Hematopoietic multipotent progenitor cell treated with erythropoietin and hydrocortisone succinate and interleukin-3 and kit ligand, for 4 days (in vitro differentiated cells): ENCODE measurements at regions not wholly inside any gene's neighbourhood (a gene's known extent, or its start where the extent isn't known, plus 50 kb on each side); places are given as distances from the start of the nearest gene placed in this dataset.
A peak's percentile ranks its signal among the peaks of the same experiment; 100 is the strongest.
"Not testable (repeated sequence)": the region's sequence is repeated elsewhere in the genome, so short reads cannot be mapped to it uniquely, and the experiment has no call there.

ENCODE experiments used
- DNase-seq: peaks from one replicate; pipeline ENCODE4 v3.0.0-alpha.2; 2015

DNA sequence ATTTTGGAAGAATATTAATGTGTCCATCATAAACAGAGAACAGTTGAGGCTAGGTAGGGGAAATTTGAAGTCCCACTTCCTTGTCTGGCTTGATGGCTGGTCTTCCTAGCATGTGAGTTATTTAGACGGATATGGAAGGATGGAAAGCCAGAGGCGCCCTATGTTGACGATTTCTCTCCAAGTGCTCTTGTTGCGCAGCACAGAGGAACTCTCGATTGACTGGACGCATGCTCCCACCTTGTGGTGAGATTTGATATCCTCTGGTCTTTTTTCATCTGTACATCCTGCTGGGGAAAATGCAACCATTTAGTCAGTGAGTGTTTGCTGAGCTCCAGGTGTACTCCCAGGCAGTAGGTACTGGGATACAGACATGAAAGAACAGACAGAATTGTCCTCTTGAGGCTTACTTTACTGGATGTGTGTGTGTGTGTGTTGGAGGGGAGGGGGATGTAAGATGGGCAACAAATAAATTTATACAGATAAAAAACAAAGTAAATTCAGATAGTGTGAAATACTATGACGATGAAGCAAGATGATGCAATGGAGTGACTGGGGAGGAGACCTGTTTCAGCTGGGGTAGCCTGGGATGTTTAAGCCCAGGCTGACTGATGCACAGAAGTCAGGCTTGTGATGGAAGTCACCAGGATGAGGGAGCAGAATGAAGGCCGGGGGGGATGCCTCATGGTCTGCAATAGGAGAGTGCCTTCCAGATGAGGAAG is 137.2 kb downstream of the TRIM43 start:
- peak; percentile 78 for DNase-seq

DNA sequence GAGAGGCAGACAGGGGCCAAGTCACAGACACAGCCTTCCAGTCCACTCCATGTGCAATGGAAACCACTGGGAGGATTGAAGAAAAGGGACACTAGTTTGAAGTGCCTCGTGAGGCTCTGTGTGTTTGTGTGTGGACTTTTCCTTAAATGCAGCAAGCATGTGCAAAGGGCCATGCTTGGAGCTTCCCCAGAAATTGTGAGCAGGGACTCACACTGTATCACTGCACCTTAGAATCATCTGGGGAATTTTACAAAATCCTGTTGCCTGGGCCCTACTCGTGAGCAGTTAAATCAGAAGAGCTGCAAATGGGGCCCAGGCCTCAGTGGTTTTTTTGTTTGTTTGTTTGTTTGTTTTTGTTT is 137.8 kb downstream of the TRIM43 start:
- DNase-seq: no peak

DNA sequence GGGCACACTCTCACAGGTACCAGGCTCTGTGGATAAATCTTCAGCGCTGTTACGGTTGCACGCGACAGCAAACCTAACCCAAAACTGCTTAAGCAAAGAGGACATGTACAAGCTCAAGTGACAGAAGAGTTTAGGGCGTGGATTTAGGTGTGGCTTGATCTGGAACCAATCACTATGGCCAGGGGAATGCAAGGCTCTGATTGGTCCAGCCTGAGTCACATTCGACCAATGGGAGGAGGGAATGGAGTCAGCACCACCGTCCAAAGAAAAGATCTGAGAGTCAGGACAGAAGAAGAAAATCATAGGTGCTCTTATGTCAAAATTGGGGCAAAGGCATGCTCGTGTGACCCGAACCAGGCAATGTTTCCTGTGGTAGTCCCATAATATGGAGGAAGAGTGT is 139.0 kb downstream of the TRIM43 start:
- peak; percentile 10 for DNase-seq

DNA sequence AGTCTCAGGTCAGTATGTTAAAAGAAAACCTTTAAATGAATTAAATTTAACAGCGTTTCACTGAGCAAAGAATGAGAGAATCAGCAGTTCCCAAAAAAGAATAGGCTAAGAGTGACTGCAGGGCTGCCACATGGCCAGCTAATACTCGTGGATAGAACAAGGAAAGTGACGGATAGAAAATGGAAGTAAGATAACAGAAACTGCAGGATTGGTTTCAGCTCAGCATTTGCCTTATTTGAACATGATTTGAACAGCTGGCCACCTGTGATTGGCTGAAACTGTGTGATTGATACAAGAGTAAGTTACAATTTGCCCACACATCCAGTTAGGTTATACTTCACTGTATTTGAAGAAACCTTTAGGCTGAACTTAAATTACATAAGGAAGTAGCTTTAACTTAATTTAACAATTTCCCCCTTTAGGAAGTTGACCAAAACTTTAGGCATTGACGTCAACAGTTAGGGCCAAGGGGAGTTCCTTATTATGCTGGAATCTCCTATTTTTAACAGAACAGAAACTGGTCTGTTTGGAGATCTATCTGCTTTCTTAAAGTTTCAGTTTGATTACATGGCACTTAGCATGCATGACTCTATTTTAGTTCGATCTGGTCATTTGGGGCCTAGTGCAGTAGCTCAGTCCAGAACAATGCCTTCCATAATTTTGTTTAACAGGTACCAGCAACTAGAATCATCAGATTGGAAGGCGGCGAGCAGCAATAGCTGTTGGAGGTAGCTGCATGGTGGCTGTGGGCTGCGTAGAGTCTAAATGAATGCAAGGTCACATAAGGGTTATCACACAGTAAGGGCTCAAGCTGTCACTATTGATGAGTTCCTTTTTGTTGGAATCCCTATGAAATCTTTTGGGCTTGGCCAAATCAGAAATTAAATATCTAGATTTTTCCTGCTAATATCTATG is 143.4 kb downstream of the TRIM43 start:
- no peak for DNase-seq

DNA sequence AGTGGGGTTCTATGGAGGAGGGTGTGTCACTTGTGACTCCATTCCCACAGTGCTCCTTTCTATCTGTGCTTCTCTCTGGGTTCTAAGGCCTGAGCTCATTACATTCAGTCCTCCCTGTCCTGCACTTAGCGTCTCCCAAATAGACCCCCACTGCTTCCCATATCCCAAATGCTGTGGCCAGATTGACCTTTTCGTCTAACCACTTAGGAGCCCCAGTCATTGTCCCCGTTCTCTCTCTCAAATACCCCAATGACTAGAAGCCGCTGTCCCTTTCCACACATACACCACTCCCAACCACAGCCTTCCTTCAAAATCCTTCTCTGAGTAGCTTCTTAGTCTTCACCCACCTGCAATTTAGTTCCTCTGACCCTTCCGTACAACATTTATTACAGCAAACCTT is 146.5 kb downstream of the TRIM43 start:
- no peak for DNase-seq

DNA sequence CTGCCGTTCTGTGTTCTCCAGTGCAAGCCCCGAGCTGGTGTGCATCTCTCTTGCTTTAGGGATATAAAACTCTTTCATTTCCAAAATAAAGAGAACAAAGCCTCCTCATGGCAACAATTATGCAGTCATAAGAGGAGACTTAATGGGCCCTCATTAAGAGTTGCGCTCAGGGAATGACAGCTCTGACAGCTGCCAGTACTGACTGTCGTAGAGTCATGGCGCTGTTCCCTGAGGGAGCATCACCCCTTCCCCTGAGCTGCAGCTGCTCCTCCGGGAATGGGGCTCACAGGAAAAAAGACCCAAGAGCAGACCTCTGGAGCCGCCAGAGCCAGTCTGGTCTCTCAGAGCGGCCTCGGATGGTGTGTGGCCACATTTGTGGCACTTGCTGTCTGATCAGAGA is 160.3 kb downstream of the TRIM43 start:
- DNase-seq: not testable (repeated sequence)

DNA sequence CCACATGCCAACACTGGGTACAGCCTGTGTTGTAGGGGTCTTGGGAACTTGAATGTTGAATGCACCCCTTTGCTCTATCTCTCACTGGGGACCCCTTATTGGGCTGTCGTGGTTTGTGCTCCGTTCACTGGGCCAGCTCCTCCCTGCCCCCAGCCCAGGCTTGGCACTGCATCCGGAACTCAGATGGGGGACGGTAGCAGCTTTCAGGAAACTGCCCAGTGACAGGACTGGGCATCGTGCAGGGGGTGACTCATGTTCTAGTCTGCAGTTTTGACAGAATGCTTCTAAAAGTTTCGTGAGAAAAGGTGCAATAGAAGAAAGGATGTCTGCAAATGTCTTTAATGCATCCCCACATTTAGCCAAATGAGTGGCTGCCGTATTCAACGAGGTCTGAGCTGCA is 162.0 kb downstream of the TRIM43 start:
- DNase-seq: not testable (repeated sequence)

DNA sequence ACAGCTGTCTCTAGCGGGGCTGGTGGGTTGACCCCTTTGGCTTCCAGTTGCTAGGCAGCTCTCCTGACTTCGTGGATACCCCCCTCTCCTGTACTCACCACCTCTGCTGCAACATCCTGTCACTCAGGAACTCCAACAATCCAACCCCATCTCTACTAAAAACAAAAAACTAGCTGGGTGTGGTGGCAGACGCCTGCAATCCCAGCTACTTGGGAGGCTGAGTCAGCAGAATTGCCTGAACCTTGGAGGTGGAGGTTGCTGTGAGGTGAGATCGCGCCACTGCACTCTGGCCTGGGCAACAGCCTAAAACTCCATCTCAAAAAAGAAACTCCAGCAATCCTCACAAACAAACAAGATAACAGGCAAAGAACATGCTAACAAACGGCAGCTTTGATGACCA is 162.4 kb downstream of the TRIM43 start:
- DNase-seq: not testable (repeated sequence)

DNA sequence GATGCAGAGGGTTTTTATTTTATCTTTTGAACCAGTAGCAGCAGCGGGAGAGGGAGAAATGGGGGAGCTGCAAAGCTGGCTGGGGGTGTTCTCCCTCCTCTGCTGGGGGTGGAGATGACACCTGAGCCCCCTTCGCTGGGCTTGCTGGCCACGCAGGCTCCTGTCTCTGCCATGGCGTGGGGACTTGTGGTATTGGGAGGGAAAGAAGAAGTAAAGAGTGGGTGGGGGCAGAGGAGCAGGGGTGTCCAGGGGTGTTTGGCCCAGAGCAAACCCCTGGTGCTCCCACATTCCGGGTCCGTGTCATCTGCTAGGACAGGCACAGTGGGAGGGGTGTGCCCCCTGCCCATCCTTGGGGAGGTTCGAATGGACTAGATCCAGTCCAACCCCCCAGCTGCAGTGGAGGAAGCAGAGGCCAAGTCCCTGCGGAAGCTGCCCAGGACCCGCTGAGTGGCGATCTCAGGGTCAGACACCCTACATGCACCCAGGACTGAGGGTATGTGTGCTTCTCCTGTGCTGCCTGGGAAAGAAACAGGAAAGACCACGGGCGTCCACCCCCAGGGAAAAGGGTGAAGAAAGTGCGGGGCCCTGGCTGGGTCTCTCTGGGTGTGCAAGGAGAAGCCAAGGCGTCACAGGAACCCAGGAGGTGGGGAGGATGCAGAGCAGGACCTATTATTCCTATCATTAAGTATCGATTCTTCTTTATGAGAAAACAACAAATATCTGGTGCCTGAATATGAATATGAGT is 163.2 kb downstream of the TRIM43 start:
- not testable (repeated sequence) for DNase-seq

DNA sequence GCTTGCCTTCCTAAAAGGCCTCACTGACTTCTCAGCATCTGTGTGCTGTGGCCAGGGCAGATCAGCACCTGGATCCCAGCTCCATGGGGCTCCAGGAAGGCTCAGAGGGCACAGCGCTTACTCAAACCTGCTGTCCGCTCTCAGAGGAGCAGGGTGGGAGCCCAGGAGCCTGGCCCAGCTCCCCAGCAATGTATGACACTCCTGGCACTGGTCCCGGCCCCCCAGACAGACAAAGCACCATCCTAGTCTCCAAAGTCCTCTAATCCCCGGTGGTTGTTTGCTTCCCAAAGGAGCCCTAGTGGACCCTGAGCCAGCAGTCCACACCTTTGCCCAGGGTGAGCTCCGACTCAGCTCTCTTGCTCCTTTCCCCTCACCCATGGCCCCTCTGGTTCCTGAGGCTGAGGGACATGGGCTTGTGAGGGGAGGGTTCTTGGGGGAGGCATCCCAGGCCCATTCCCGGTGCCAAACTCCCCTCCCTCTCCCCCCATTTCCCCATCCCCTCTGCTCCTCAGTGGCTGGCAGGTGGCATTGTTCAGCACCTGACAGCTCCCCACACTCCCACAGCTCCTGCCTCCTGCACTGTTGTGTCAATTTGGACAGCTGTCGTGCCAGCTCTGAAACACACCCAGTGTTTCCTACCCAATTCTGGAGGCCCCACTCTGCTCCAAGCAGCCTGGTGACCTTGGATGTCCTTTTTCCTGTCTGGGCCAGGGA is 164.3 kb downstream of the TRIM43 start:
- DNase-seq: not testable (repeated sequence)

DNA sequence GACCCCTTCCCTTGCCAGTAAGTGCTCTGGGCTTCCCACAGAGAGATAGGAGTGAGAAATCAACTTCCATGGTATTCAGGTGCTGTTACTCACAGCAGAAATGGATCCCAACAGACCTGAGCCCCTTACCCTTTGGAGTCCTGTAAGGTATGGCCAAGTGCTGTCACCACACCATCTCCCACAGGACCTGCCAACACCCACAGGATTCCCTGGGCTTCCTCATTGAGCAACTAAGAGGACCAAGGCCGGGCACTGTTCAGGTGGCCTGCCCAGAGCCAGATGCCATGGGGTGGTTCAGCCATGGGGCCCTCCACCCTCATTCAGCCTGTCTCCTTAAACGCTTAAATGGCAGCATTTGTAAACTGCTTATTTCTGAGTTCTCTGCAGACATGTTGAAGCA is 166.2 kb downstream of the TRIM43 start:
- DNase-seq: no peak

DNA sequence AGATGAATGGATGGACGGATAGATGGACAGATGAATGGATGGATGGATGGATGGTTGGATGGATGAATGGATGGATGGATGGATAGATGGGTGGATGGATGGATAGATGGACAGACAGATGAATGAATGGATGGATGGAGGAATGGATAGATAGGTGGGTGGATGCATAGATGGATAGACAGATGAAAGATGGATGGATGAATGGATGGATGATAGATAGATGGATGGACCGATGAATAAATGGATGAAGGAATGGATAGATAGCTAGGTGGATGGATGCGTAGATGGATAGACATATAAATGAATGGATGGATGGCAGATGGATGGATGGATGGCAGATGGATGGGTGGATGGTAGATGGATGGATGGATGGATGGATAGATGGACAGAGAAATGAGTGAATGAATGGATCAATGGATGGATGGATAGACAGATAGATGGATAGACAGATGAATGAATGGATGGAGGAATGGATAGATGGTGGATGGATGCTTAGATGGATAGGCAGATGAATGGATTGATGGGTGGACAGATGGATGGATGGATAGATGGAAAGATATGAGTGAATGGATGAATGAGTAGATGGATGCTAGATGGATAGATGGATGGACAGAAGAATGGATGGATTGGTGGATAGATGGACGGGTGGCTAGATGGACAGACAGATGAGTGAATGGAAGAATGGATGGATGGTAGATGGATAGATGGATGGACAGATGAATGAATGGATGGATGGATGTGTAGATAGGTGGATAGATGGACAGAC is 167.9 kb downstream of the TRIM43 start:
- no peak for DNase-seq

DNA sequence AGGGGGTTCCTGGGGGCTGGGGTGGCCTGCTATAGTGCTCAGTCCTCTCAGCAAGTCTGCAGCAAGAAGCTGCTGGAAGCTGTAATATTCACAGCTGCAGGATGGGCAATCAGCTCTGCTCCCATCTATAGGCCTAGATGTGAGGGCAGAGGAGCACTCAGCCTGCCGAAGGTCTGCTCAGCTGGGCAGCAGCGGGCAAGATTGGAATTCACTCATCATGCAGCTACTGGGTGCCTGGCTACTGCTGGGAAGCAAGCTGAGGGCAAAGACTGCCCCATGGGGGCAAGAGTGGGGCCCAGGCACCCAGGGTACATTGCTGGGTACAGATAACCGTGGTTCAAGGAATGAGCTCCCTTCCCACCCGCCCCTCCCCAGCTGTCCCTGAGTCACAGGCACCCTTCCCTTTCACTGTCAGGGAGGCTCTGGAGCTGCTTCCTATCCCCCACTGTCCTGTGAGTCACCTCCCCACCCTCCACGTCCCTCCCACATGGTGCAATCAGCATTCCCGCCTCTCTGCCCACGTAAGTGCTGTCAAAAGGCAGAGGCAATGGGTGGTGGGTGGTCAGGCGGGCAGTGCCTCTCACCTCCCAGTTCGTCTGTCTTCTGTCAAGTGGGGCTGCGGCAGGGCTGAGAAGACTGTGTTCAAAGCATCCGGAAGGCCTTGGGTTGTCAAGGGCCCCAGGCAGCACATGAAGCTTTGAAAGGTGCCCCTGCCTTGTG is 169.2 kb downstream of the TRIM43 start:
- DNase-seq: no peak

DNA sequence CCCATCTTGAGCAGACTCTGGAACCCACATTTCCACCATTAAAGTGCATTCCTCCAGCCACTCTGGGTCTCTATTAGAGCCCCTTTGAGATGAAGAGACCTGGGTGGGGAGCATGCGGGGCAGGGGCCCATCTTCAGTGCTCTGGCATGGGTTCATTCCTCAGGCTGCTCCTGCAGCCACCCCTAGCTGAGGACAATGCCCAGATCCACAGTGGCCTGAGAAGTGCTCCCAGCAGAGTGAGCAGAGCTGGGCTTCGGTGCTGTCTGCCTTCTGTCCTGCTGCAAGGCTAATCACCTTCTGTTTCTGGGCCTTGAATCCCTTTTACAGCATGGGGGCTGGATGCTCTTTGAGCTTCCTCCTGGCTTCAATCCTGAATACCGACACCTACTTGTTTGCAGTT is 169.8 kb downstream of the TRIM43 start:
- no peak for DNase-seq

DNA sequence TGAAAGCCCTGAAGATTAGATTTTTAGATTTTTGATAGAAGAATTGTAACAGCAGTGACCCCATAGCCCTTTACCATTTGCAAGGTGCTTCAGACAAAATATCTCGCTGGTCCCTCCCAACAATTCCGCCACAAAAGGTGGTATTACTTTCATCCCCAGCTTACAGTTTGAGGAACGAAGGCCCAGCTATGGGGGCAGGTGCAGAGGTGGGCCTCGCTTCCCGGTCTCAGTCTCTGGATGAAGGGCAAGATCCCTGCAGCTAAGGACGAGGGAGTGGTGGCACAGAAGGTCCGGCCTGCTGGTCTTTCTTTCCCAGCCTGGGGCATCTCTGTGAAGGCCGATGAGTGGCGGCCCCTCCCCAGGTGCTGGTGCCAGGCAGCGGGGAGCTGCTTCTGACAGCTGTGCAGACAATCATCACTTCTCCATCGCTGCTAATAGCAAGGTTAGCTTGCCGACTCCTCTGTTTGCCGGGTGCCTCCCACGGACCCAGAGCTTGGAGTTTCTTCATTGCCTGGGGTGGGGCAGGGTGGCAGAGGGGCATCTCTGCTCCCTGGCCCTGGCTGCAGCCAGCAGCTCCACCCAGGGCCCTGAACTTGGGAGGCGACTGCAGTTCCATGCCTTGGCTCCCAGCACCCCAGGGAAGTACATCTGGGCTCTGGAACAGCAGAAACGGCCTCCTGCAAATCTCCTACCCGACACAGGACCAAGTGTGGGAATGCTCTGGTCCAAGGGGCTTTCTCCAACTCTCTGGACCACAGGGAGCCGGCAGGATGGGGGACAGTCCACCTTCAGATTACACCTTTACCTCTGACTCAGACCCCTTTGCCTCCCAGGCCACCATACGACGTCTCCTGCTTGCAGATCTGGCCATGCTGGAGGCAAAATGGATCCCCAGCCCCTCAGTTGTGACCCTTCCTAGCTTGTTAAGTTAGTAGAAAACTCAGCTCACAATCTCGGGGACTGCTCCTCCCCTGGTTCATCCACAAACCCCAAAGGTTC is 170.5 kb downstream of the TRIM43 start:
- DNase-seq: not testable (repeated sequence)

DNA sequence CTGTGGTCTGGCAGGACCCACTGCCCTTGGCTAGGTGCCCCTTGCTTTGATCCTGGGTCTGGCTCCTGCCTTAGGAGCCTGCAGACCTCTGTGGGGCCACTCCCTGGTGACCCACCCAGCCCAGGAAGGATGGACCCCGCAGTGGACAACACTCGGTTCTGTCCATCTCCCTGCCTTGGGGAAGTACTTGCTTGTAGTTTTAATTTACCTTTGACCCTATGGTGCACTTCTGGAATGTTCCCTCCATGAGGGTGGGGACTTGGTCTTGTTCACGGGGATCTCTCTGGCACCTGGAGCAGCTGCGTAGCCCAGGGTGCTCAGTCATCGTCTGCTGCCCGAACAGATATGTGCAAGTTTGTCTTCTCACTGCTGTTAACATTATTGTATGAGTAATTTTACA is 171.3 kb downstream of the TRIM43 start:
- DNase-seq: not testable (repeated sequence)

DNA sequence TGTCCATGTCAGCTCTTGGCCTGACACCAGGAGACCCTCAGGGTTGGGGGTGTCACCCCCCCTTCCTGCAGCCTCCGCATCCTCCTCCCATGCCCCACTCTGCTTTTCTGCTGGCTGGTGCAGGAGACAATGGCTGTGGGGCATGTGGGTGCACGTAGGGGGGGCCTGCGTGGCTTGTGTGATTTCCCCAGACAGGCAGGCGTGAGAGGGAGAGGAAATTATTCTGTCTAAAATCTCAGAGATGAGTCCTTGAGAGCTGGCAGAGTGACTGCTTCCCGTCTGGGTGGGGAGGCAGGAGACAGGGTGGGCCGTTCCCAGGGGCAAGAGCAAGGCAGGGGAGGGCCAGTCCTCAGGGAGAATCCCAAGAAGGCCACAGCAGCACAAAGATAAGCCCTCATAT is 173.2 kb downstream of the TRIM43 start:
- not testable (repeated sequence) for DNase-seq

DNA sequence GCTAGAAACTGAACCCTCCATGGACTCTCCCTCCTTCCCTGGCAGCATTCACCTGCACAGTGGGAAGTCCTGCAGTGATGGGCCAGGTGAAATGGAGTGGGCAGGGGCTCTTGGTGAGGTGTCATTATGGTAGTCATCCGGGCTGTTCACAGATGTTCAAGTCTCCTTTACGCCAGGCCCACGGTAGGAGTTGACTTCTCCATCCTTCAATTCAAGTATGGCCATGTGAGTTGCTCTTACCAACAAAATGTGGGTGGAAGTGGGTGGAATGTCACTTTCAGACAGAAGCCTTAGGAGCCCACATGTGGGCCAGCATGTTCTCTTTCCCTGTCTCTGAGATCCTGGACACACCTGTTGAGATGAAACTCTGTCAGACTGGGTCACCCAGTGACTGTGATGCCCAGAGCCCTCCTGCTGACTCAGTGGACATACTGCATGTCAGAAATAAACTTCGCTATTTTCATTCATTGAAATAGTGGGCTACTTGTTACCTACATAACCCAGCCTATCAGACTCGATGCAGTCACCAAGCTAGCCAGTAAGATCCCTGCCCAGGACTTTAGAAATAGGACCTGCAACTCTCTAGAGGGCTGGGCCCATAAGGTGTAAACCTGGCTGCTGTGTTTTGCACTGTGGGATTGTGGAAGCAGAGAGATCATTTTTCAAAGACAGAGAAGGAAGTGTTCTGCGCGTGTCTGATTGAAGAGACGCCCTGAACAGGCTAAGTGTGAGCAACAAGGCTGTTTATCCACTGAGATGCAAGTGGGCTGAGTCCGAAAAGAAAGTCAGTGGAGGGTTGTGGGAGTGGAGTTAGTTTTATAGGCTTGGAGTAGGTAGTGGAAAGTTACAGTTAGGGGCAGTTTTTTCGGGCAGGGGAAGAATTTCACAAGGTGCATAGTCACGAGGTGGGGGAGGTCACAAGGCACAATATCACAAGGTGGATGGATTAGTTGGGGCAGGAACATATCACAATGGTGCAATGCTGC is 174.4 kb downstream of the TRIM43 start:
- not testable (repeated sequence) for DNase-seq

DNA sequence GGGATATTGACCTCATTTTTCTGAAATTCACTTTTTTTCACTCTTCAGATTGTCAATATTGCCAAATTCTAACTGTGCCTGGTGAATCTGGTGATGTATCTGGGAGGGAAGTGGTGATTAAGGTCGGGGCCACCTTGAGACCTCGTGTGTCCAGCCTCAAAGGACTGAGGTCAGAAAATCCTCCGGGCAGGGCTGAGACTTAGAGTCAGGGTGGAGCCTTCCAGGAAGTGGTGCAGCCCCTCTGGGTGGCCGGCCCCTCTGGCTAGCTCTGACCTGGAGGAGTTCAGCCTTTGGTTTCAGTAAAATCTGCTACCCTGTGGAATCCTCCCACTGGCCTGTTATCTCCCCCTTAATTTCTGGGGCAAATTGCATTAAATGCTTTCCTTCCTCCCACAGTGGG is 175.7 kb downstream of the TRIM43 start:
- not testable (repeated sequence) for DNase-seq
